HepG2 (cell line): ENCODE measurements at regions not wholly inside any gene's neighbourhood (a gene's known extent, or its start where the extent isn't known, plus 50 kb on each side); places are given as distances from the start of the nearest gene placed in this dataset.

ENCODE experiments used
- ATAC-seq: fragments of 200-7000 bp; cut with Tn5 transposase; 3 replicates; pipeline ENCODE4 v1.9.1; 2020; ENCODE audit warnings: mild to moderate bottlenecking, moderate library complexity
- BruUV-seq: library from RNA; stranded (reverse); fragments of 400-500 nt; replicated peaks from 2 replicates; lab custom pipeline; 2021; lab: Mats Ljungman, UMichigan
- CTCF ChIA-PET: fragments of 300-600 bp; formaldehyde crosslinking; extraction: SDS; loops from one replicate; lab custom pipeline; 2021; ENCODE audit warnings: low total read pairs, inconsistent platforms, low intra/inter-chr PET ratio; lab: Yijun Ruan, JAX
- POLR2A ChIA-PET: fragments of 350-600 bp; sonication (Branson Sonifier 250); formaldehyde crosslinking; loops from one replicate; lab custom pipeline; 2020; ENCODE audit warnings: antibody characterized with exemption, inconsistent platforms; lab: Yijun Ruan, JAX
- DNase-seq: peaks from one replicate; pipeline ENCODE4 v3.0.0-alpha.2; 2015; ENCODE audit warnings: low spot score
- FAIRE-seq: peaks from 3 replicates; lab custom pipeline; 2011; peaks lifted over from hg19 to GRCh38; lab: Jason Lieb, UNC
- H2AFZ ChIP-seq: one replicate; pipeline ENCODE4 v1.6.1; 2011; ENCODE audit warnings: low read length, inconsistent platforms
- H3K27ac ChIP-seq: fragments of 300-600 bp; 3 replicates; pipeline ENCODE4 v1.8.0; 2011; ENCODE audit warnings: mixed run types, mild to moderate bottlenecking, mixed read lengths, low read length, inconsistent platforms; ENCODE audit not compliant: insufficient read depth; ENCODE audit errors: extremely low read length
- H3K27me3 ChIP-seq, 2 experiments: fragments of 200-600 bp in 1 of 2; 2 replicates in 1 of 2; 3 replicates in 1 of 2; pipeline versions ENCODE4 v1.6.0 to v1.8.0; 2011; ENCODE audit warnings: low read length in 2 of 2, mild to moderate bottlenecking in 2 of 2, moderate library complexity in 2 of 2, inconsistent platforms in 1 of 2; ENCODE audit not compliant: insufficient read depth in 2 of 2, control insufficient read depth in 1 of 2
- H3K36me3 ChIP-seq, 2 experiments: fragments of 200-600 bp in 1 of 2; replicated peaks in 1 of 2; 2 replicates in 1 of 2; 3 replicates in 1 of 2; pipeline versions ENCODE4 v1.5.1 to v1.8.0; 2011; ENCODE audit warnings: low read length in 2 of 2, inconsistent platforms in 1 of 2; ENCODE audit not compliant: insufficient read depth in 2 of 2, control insufficient read depth in 1 of 2
- H3K4me1 ChIP-seq: 2 replicates; pipeline ENCODE4 v1.5.1; 2012; ENCODE audit warnings: low read length, inconsistent platforms; ENCODE audit not compliant: insufficient read depth
- H3K4me2 ChIP-seq: 2 replicates; pipeline ENCODE4 v1.6.0; 2011; ENCODE audit warnings: low read depth, low read length, inconsistent platforms
- H3K4me3 ChIP-seq, 3 experiments: fragments of 200-600 bp in 1 of 3; sonication (generic), shearing (Covaris generic) in 1 of 3; replicated peaks in 1 of 3; 2 replicates each; pipeline ENCODE4 v1.5.1; 2011 to 2016; ENCODE audit warnings: low read length in 3 of 3, inconsistent platforms in 2 of 3, low read depth in 2 of 3, mild to moderate bottlenecking in 2 of 3, control low read depth in 1 of 3, mixed read lengths in 1 of 3; ENCODE audit not compliant: insufficient read depth in 1 of 3
- H3K79me2 ChIP-seq: one replicate; pipeline ENCODE4 v1.6.1; 2011; ENCODE audit warnings: low read length, inconsistent platforms; ENCODE audit not compliant: insufficient read depth
- H3K9ac ChIP-seq: 2 replicates; pipeline ENCODE4 v1.6.0; 2011; ENCODE audit warnings: mild to moderate bottlenecking, low read depth, low read length, inconsistent platforms; ENCODE audit not compliant: insufficient read depth
- H3K9me3 ChIP-seq: 2 replicates; pipeline ENCODE4 v1.5.1; 2012; ENCODE audit warnings: mild to moderate bottlenecking, low read length
- H4K20me1 ChIP-seq: 2 replicates; pipeline ENCODE4 v1.6.0; 2011; ENCODE audit warnings: inconsistent platforms, mild to moderate bottlenecking, low read length, moderate library complexity; ENCODE audit not compliant: insufficient read depth
- CEBPZ ChIP-seq: IDR thresholded peaks from 2 replicates; pipeline ENCODE4 v1.6.1; 2012; ENCODE audit warnings: low read length, improper control_type of control experiment
- HINFP ChIP-seq: sonication (generic); formaldehyde crosslinking; IDR thresholded peaks from 2 replicates; pipeline ENCODE4 v1.4.0; 2020; ENCODE audit warnings: low read depth, mild to moderate bottlenecking, missing genetic modification reagents
- NFRKB ChIP-seq: fragments of 450-650 bp; IDR thresholded peaks from 2 replicates; pipeline ENCODE4 v1.6.1; 2017
- REL ChIP-seq: sonication (generic); formaldehyde crosslinking; conservative IDR thresholded peaks from 2 replicates; pipeline ENCODE4 v1.8.0; 2022; ENCODE audit warnings: mild to moderate bottlenecking, missing genetic modification reagents, moderate library complexity
- RORA ChIP-seq: sonication (generic); formaldehyde crosslinking; IDR thresholded peaks from 2 replicates; pipeline ENCODE4 v1.5.0; 2020; ENCODE audit warnings: mild to moderate bottlenecking, missing genetic modification reagents, moderate library complexity
- TAF1 ChIP-seq: sonication (generic); formaldehyde crosslinking; IDR thresholded peaks from 2 replicates; pipeline ENCODE4 v1.4.0; 2020; ENCODE audit warnings: missing genetic modification reagents
- TGIF2 ChIP-seq: IDR thresholded peaks from 2 replicates; pipeline ENCODE4 v1.6.1; 2016; ENCODE audit warnings: control low read depth, missing compliant biosample characterization
- TOE1 ChIP-seq: sonication (generic); formaldehyde crosslinking; IDR thresholded peaks from 2 replicates; pipeline ENCODE4 v1.4.0; 2020; ENCODE audit warnings: mild to moderate bottlenecking, missing genetic modification reagents
- ZBTB21 ChIP-seq: sonication (generic); formaldehyde crosslinking; IDR thresholded peaks from 2 replicates; pipeline ENCODE4 v1.4.0; 2020; ENCODE audit warnings: missing genetic modification reagents
- ZHX1 ChIP-seq: sonication (generic); formaldehyde crosslinking; IDR thresholded peaks from 2 replicates; pipeline ENCODE4 v1.8.1; 2022; ENCODE audit warnings: low read depth, mild to moderate bottlenecking, missing genetic modification reagents
- ZNF224 ChIP-seq: sonication (generic); formaldehyde crosslinking; IDR thresholded peaks from 2 replicates; pipeline ENCODE4 v1.5.0; 2020; ENCODE audit warnings: mild to moderate bottlenecking, missing genetic modification reagents
- ZNF512B ChIP-seq: sonication (generic); formaldehyde crosslinking; IDR thresholded peaks from 2 replicates; pipeline ENCODE4 v1.5.1; 2020; ENCODE audit warnings: missing genetic modification reagents, mild to moderate bottlenecking, borderline replicate concordance
- ZNF616 ChIP-seq: sonication (generic); formaldehyde crosslinking; IDR thresholded peaks from 2 replicates; pipeline ENCODE4 v1.5.0; 2020; ENCODE audit warnings: low read depth, mild to moderate bottlenecking, missing genetic modification reagents
- ZNF782 ChIP-seq: sonication (generic); formaldehyde crosslinking; IDR thresholded peaks from 2 replicates; pipeline ENCODE4 v1.4.0; 2020; ENCODE audit warnings: missing genetic modification reagents, mild to moderate bottlenecking, borderline replicate concordance
- WGBS: methylation state at CpG from one replicate; pipeline ENCODE4 v1.1.6; 2017; ENCODE audit warnings: low lambda C conversion rate; 5-methylcytosine and 5-hydroxymethylcytosine counted together
- in situ Hi-C: cut with HindIII; loops from 2 replicates; pipeline ENCODE4 v1.10.0; 2017; ENCODE audit warnings: low pct_unique_long_range_greater_than_20kb; ENCODE audit not compliant: extremely low pct_ligation_motif_present
- intact Hi-C: fragments of 100-400 bp; cut with micrococcal nuclease; formaldehyde crosslinking; loops from one replicate; pipeline ENCODE4 v1.10.0; 2022; ENCODE audit not compliant: unreplicated experiment

GRCh38 chr2:237219826-237220225, 134.1 kb downstream of the COPS8 start (continued):
- TF ChIP-seq ZHX1 (CRISPR knock-in tag): no peak

GRCh38 chr2:237221443-237221842, 135.8 kb downstream of the COPS8 start:
- Histone ChIP-seq H3K27me3 (peaks cover 0 to 13% of the 10 kb centered on the region in 2 experiments; a peak in 2 of 5 replicates), H3K4me3 (no peak overlapping the region), H3K27ac (no peak overlapping the region), H3K79me2 (no peaks in the 10 kb centered on the region), H2AFZ (no peak overlapping the region), H3K4me1 (no peaks in the 10 kb centered on the region), H3K36me3 (no peaks in the 10 kb centered on the region), H3K9ac (no peak overlapping the region), H3K9me3 (no peaks in the 10 kb centered on the region), H4K20me1 (no peaks in the 10 kb centered on the region), H3K4me2 (no peak overlapping the region)
- no peak for DNase-seq
- FAIRE-seq: no peak
- ATAC-seq: no peak
- BruUV-seq: no TSS peak
- ChIA-PET CTCF (no interaction called here), POLR2A (no interaction called here)
- intact Hi-C loops: no loop called here
- 11% methylated on average over 8 of the region's 8 CpGs for WGBS
- in situ Hi-C loops: no loop called here
- TF ChIP-seq ZNF616 (CRISPR knock-in tag) (no peak), RORA (CRISPR knock-in tag) (no peak), ZBTB21 (CRISPR knock-in tag) (no peak), TAF1 (CRISPR knock-in tag) (no peak), TGIF2 (no peak), TOE1 (CRISPR knock-in tag) (no peak), CEBPZ (no peak), HINFP (CRISPR knock-in tag) (no peak), ZNF224 (CRISPR knock-in tag) (no peak), ZNF512B (CRISPR knock-in tag) (no peak), REL (CRISPR knock-in tag) (no peak), NFRKB (no peak), ZNF782 (no peak)
